ENCODE measurements at regions not wholly inside any gene's neighbourhood (a gene's known extent, or its start where the extent isn't known, plus 50 kb on each side); places are given as distances from the start of the nearest gene placed in this dataset.

DNA sequence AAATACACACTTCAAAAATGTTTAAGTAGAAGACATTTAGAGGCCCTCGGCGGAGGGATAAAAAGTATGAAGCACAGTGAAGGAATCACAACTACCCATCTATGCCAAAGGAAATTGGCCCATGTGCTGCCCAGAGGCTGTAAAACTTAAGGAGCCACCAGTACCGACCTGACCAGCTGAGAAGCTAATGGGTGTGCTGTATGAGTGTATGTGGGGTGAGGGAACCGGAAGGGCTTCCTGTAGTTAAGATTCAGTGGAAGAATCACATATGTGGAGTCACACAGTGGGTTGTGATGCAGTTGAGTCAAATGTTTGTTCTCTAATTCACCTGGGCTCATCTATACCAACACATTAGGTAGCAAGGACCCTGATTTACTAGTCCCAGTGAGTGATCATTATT, 516.0 kb upstream of the IL12A start:
- TF ChIP-seq, protein P1, sequence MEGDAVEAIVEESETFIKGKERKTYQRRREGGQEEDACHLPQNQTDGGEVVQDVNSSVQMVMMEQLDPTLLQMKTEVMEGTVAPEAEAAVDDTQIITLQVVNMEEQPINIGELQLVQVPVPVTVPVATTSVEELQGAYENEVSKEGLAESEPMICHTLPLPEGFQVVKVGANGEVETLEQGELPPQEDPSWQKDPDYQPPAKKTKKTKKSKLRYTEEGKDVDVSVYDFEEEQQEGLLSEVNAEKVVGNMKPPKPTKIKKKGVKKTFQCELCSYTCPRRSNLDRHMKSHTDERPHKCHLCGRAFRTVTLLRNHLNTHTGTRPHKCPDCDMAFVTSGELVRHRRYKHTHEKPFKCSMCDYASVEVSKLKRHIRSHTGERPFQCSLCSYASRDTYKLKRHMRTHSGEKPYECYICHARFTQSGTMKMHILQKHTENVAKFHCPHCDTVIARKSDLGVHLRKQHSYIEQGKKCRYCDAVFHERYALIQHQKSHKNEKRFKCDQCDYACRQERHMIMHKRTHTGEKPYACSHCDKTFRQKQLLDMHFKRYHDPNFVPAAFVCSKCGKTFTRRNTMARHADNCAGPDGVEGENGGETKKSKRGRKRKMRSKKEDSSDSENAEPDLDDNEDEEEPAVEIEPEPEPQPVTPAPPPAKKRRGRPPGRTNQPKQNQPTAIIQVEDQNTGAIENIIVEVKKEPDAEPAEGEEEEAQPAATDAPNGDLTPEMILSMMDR (IDR thresholded peaks at IDR 0.05; ENCODE audit: poor library complexity): no peak
- TF ChIP-seq EZH2phosphoT487 (IDR thresholded peaks at IDR 0.05; ENCODE audit: low read depth, severe bottlenecking, unreplicated experiment): no peak

Measured in hepatocyte (in vitro differentiated cells).